GM19035 (cell line): ENCODE measurements at regions not wholly inside any gene's neighbourhood (a gene's known extent, or its start where the extent isn't known, plus 50 kb on each side); places are given as distances from the start of the nearest gene placed in this dataset.
"Not testable (repeated sequence)": the region's sequence is repeated elsewhere in the genome, so short reads cannot be mapped to it uniquely, and the experiment has no call there.

ENCODE experiments used
- ATAC-seq: cut with Tn5 transposase; IDR thresholded peaks from one replicate; pipeline ENCODE4 v1.9.1; 2021; ENCODE audit not compliant: unreplicated experiment

DNA sequence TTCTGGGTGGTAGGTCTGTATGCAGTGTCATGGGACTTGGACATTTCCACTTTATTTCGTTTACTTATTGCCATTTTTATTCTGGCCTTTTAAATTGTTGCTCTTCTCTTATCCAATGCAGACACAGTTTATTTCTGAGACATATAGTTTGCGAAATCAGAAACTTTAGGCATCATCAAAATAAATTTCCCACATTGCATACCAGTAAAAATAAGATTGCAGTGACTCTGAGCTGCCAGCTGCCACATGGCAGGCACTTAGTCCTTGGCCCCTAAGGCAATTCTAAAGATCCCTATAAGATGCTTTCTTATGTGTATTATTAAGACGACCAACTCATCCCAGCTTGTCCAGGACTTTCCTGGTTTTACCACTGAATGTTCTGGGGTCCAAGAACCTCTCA is 81.8 kb upstream of the ANKRD1 start:
- ATAC-seq = no peak

DNA sequence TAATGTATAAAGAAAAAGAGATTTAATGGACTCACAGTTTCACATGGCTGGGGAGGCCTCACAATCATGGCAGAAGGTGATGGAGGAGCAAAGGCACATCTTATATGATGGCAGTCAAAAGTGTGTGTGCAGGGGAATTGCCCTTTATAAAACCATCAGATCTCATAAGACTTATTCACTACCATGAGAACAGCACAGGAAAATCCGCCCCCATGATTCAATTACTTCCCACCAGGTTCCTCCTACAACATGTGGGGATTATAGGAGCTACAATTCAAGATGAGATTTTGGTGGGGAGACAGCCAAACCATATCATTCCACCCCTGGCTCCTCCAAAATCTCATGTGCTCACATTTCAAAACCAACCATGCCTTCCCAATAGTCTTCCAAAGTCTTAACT is 82.5 kb upstream of the ANKRD1 start:
- not testable (repeated sequence) for ATAC-seq

DNA sequence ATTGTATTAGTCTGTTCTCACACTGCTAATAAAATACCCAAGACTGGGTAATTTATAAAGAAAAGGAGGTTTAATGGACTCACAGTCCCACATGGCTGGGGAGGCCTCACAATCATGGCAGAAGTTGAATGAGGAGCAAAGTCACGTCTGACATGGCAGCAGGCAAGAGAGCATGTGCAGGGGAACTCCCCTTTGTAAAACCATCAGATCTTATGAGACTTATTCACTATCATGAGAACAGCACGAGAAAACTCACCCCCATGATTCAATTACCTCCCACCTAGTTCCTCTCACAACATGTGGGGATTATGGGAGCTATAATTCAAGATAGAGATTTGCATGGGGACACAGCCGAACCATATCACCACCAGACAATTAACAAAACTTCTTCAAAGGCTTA is 84.4 kb upstream of the ANKRD1 start:
- ATAC-seq = not testable (repeated sequence)

DNA sequence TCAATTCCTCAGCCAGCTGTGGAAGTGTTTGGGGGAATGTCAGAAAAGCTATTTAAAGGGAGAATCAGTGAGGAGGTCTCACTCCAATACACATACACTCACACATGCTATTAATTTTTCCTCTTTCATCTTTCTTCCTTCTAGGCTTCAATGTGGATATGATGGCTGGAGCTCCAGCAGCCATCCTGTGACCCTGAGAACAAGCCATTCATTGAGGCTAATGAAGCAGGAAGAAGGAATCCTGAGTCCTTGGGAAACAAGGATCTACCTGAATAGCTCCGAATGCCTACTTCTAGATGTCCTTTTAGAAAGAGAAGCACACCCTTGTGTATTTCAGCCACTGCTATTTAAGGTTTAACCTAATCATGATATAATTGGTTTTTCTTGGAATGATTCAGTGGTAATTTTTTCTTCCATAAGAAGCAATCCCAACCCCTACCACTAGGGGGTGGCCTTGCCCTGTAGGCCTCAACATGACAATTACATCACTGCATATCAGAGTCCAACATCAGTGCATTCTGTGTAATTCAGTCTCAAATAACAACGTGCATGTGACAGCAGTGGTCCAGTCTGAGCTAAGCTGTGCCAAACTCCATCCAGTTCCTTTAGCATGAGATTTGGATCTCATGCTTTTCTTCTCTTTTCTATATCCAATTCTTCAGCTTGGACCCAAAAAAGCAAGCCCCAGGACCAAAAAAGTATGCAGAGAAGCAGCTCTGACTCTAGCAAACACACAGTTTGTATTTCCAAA is 85.3 kb upstream of the ANKRD1 start:
- peak; percentile 51 for ATAC-seq

DNA sequence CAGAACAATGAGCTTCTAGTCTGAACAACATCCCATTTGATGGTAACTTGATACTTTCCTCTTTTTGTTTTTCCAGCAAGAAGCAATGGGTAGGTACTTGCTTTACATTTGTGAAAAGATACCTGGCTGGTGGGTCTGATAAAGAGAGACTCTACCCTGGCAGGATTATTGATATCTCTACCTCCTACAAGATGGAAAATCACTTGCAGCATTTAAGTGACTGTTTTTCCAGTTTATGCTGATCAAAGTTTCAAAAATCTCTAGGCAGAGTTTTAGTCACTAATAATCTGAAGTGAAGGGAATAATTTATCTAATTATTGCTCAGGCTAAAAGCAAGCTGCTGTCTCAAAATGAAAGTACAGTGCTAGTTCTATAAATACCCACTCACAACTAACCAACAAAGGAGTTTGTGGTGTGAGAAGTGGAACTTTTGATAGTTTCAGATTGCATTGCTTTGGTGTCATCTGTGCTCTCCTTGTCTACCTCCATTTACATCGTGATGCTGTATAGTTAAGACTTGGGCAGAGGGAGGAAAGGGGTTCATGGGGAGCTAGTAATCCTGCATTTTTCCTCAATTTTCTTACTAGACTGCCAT is 86.0 kb upstream of the ANKRD1 start:
- peak; percentile 91 for ATAC-seq

DNA sequence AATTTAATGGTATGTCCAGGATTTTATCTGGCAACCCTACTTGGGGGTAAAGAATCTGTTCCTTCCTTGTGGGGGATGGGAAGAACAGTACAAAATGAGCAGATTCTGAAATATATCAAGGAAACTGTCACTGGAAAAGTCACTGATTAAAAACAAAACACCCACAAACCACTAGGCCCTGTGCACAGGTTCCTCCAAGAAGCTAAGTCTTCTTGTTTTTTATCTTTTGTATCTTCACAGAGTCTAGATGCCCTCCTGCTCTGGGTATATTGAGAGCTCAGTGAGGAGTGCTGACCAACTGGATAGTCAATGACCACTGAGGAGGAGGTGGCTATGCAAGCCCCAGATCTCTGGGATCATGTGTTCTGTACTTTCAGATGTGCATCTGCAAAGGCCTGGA is 86.8 kb upstream of the ANKRD1 start:
- ATAC-seq = no peak

DNA sequence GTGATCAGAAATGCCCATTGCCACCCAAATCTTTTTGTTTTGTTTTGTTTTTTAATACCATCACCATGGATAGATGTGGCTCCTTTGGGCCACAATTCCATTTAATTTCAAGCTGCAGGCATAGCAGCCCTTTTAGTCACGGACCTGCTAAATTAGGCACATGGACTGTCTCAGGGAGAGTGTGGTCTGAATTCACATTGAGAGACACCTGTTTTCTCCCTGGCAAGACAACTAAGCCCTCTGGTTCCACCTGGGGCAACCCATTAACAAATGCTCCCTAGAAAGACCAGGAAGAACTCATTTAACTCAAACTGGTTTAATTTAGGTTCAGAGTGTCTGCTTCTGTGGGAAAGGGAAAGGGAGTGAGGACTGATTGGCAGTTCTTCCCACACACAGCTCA is 88.2 kb upstream of the ANKRD1 start:
- no peak for ATAC-seq

DNA sequence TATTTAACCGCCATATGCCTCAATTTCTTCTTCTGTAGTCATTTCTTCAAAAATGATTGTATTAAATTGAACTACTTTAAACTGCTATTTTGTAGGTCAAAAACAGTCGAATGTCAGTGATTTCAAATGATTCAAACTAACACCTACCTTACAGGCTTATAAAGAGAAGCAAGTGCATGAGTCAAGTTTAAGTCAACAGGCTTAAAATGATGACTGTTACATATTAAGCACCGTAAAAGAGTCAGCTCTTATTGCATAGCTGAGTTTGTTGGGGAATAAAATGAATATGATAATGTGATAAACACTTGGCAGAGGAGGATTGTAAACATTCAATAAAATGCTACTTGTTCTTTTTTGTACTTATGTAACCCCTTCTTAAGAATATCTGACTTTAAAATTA is 90.1 kb upstream of the ANKRD1 start:
- no peak for ATAC-seq

DNA sequence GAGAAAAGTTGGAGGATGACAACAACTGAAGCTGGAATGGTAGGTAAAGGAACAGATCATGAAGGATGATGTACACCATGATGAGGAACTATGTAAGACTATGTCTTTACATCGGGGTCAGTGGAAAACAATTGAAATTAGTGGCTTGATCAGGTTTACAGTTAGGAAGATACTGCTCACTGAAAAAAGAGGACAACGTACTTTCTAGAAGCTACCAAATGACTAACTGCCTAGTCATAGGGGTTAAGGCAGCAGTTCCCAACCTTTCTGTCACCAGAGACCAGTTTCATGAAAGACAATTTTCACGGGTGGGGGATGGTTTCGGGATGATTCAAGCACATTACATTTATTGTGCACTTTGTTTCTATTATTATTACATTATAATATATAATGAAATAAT is 91.6 kb upstream of the ANKRD1 start:
- ATAC-seq = no peak

DNA sequence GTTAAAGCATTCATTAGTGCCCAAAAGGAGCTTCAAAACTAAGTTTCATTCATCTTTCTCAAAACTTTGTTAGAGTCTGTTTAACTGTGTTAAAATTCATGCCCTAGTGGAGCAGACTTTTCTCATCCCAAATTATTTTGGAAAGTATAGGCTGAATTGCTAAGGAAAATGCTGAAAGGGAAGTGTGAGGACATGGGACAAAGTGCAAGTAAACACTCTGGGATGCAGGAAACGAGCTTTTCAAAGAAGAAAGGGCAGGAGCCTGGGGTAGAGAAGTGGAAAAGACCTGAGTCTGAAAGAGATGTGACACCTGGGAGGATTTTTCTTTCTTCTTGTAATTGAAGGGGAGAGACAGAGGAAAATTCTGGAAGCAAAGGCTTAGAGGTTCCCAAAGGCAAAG is 93.1 kb upstream of the ANKRD1 start:
- no peak for ATAC-seq

DNA sequence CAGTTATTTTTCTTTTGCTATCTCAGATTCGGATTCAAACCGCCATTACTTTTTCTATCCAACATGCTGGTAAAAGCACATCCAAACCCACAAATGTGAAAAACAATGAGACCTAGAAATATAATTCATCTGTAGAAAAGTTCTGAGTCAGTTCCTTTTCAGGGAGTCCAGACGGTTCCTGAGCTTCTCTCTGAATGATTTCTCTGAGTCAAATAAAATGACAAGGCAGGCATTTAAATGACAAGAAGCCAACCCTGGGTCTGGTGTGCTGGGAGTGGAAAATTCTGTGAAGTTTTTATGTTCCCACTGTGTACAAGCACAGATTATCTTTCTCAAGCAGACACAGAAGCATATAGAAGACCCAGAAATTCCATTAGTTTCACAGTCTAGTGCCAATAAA is 96.3 kb upstream of the ANKRD1 start:
- no peak for ATAC-seq

DNA sequence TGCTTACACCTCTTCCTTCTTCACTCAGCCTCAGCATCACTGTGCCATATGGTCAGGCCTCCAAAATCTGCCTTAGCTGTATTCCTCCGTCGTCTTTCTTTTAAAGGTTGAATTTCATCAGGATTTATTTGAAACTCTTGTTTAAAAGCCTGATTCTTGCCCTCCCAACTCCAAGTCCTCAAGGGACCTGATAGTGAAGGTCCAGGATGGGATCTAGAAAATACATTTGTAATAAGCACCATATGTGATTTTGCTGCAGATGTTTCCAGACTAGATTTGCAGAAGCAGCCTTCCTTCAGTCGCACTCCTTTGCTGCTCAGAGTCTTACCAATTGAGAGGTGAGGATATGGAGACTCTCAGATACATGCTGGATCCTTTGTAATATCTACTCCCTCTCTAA is 101.0 kb upstream of the ANKRD1 start:
- no peak for ATAC-seq

DNA sequence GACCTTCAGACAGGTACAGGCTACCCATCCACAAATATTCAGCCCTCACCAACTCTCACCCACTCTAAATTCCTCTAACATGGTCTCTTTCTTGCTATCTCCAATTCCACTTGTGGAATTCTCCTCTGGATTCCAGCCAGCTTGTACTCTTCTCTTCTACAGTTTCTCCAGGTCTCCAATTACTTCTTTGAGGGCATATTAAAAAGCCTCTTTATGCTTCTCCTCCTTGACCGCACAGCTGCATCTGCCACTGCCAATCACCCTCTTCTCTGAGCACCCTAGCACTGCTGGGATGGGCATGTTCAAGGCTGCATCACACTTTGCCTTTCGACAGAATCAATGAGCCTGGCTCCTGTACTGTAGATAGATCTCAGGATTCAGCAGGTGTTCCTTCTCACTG is 101.5 kb upstream of the ANKRD1 start:
- no peak for ATAC-seq

DNA sequence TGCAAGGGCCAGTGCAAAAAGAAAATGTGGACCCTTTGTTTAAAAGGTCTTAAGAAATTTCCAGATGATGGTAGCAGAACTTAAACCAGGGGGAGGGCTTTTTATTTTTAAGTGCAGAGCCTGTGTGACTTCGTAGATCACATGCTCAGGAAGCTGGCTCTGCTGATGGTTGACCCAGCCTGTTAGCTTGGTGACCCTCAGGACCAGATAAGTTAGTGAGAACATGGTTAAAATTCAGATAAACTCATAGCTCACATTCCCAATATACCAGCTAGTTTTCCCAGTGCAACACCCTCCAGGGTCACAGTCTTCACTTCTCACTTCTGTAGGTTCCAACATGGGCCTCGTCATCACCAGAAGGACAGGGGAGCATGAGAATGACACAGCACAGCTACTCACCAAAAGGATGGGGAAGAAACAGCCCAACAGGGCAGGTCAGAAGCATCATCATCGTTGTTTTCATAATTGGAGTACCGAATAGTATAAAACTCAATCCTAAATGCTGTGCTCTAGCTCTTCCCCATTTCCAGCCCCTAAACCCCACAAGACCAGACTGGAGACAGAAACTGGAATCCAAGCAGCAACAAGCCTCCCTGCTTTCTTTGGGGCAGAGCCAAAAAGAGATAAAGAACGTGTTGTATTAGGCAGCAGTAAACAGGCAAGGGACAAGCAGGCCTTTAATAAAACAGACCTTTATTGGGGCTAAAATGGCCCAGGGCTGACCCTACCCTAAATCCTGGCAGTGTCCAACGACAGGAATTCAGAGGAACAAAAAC is 102.2 kb upstream of the ANKRD1 start:
- no peak for ATAC-seq

DNA sequence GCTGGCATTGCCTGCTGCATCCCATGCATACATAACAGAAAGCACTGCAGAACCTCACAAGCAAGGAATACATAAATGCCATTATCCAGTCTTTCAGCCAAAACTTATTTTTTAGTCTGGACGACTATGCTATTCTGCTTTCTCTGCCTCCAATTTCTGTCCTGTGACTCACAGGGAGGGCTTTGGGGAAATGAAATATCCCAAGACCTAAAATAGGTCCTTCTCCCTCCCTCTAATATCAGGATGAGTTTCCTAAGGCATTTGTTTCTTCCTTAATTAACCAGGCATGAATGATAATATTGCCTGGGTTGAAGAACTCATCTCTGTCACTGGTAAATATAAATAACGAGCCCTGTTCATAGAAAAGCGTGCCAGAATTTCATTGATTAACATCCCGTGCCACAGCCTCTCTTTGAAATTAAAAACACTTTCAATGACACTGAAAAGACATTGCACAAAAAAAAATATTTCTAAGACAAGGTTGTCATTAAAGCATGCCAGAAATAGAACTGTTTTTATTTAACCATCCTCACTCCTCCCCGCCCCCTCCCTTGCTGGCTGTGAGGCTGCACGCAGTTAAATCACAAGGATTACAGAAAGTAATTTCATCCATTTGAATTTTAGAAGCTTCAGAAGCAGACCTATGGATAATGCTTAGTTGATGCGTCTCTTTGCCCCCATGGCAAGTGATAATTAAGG is 103.0 kb upstream of the ANKRD1 start:
- no peak for ATAC-seq

DNA sequence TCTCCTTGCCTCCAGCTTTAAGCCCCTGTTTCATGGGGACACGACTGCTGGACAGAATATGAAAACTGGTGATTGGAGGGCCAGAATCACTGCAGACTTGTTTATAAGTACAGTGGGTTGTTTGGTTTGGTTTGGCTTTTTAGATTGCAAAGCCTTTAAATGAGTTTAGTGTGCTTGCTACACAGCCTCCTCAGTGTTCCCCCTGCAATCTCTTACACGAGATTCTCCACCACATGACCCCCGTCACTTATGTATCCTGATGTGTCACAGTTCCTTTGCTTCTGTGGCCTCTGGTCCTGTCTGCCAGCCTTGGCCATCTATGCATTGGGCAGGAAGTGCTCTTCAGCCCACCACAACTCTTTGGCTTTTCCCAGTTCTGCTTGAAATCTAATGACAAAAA is 103.7 kb upstream of the ANKRD1 start:
- no peak for ATAC-seq

DNA sequence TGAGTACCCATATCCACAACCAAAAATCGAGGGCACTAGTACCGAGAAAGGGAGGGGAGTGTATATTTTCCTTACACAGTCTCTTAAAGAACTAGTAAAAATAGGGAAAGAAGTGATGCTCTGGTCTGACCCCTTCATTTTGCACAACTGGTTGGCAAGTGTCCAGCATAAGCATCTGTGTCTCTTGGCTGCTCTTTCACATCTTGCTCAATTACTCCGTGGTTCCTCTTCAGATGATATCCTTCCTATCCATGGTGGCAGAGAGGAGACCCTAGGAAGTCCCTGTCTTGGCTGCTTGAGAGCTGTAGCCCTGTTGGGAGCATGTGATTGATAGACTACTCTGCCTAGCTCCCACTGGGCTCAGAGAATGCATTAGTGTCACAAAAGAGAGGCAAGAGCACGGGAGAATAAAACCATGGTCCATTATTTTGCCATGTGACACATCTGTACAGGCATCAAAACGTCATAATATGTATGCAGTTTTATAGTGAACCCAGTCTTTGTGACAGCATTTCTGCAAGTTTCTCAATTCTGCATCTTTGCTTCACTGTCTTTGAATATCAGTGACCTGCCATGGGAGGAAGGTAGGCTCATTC is 111.8 kb upstream of the ANKRD1 start:
- ATAC-seq = no peak

DNA sequence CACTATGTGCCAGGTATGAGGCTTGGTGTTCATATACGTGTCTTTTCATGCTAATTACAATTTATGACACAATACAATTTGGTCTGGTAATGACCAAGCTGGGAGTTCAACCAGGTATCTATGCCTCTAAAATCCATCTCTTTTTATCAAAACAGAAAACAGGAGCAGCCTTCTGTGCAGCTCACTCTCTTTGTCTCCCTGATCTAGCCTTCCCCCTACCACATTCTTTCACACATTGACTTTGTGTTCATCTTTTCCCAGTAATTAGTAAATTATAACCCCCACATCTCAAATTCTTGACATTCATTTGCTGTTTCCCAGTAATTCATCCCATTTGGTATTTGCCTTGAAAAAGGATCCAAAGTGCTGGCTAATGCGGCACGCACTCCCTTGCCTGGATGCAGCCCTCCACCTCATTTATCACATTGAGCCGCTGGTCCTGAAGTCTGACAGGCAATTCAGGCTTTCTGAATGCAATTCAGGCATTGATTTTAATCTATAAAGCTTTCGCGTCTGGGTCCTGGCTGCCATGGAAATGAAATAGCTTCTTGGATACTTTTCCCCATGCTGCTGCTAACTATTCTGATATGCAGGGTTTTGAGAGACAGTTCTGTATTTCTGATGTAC is 112.5 kb upstream of the ANKRD1 start:
- no peak for ATAC-seq

DNA sequence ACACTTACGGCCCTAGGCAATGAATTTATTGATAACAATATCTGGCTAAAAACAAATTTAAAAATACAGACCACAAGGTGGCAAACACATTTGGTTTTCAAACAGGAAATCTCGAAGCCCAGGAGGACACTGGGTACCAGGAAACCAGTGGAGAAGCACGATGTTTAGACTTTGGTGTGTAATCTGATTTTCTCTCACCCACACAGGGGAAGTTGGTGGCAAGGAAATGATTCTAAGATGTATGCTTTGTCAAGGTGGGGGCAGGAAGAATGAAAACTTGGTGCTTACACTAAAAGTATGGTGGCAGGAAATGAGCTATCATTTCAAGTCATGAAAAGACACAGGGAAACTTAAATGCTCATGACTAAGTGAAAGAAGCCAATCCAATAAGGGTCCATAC is 113.2 kb upstream of the ANKRD1 start:
- no peak for ATAC-seq

DNA sequence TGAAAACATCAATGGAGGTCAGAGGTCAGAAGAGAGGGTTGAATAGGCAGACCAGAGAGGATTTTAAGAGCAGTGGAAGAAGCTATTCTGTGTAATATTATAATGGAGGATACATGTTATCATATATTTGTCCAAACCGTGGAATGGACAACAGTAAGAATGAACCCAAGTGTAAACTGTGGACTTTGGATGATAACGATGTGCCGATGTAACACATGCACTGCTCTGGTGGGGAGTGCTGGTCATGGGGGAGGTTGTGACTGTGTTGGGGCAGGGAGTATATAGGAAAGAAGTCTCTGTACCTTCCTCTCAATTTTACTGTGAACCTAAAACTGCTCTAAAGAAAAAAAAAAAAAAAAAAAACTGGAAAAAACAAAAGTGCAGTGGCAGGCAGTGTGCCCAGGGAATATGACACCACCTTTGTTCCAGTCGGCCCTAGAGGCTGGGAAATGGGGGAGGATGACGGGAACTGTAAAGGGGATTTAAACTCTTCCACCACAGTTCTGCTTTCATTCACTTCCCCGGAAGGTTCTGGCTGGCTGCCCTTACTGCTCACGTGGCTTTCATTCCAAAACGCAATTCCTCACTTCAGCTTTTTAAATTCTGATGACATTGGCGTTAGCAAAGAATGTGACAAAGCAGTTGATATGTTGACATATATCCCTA is 113.7 kb upstream of the ANKRD1 start:
- no peak for ATAC-seq
